Parathyroid adenoma (tissue), 2 donors: ENCODE measurements at regions not wholly inside any gene's neighbourhood (a gene's known extent, or its start where the extent isn't known, plus 50 kb on each side); places are given as distances from the start of the nearest gene placed in this dataset.

Source experiments
- H2AFZ ChIP-seq: fragments of 300-600 bp; sonication (generic); one replicate; pipeline ENCODE4 v1.7.0; 2017; ENCODE audit warnings: antibody characterized with exemption, mild to moderate bottlenecking
- H3K27ac ChIP-seq: fragments of 300-600 bp; sonication (generic); one replicate; pipeline ENCODE4 v1.7.0; 2017
- H3K27me3 ChIP-seq: fragments of 300-600 bp; sonication (generic); one replicate; pipeline ENCODE4 v1.7.0; 2017; ENCODE audit warnings: low read length; ENCODE audit not compliant: control insufficient read depth, insufficient read depth
- H3K36me3 ChIP-seq: fragments of 300-600 bp; sonication (generic); one replicate; pipeline ENCODE4 v1.7.0; 2017; ENCODE audit warnings: low read length; ENCODE audit not compliant: control insufficient read depth, insufficient read depth
- H3K4me1 ChIP-seq: fragments of 300-600 bp; sonication (generic); one replicate; pipeline ENCODE4 v1.7.0; 2017; ENCODE audit warnings: control low read depth
- H3K4me2 ChIP-seq: fragments of 300-600 bp; sonication (generic); one replicate; pipeline ENCODE4 v1.7.0; 2017; ENCODE audit warnings: low read length
- H3K4me3 ChIP-seq: fragments of 300-600 bp; sonication (generic); one replicate; pipeline ENCODE4 v1.7.0; 2017; ENCODE audit warnings: low read depth, low read length
- H3K79me2 ChIP-seq: fragments of 300-600 bp; sonication (generic); one replicate; pipeline ENCODE4 v1.7.0; 2017; ENCODE audit warnings: control low read depth
- H3K9ac ChIP-seq: fragments of 300-600 bp; sonication (generic); one replicate; pipeline ENCODE4 v1.7.0; 2017; ENCODE audit warnings: mild to moderate bottlenecking
- H3K9me3 ChIP-seq: fragments of 300-600 bp; sonication (generic); one replicate; pipeline ENCODE4 v1.7.0; 2017; ENCODE audit warnings: low read length; ENCODE audit not compliant: control insufficient read depth
- CTCF ChIP-seq: fragments of 300-600 bp; sonication (generic); IDR thresholded peaks from one replicate; pipeline ENCODE4 v1.7.0; 2017; ENCODE audit warnings: antibody characterized with exemption, mild to moderate bottlenecking
- donor health status: primary hyperparathyroidism.

GRCh38 chr6:43954311-43955131 lies 172.7 kb downstream of the MRPL14 start:
- no peaks in the 10 kb centered on the region for H3K27me3 ChIP-seq
- H3K36me3 ChIP-seq, result no peaks in the 10 kb centered on the region
- H3K4me1 ChIP-seq, result no peaks in the 10 kb centered on the region
- H3K79me2 ChIP-seq, result no peaks in the 10 kb centered on the region
- H3K27ac ChIP-seq, result no peak overlapping the region
- H3K4me3 ChIP-seq, result no peak overlapping the region
- TF ChIP-seq CTCF, result no peak
- H3K9me3 ChIP-seq, result no peaks in the 10 kb centered on the region
- H3K9ac ChIP-seq, result no peak overlapping the region
- H3K4me2 ChIP-seq, result no peak overlapping the region
- H2AFZ ChIP-seq, result no peak overlapping the region

- H2AFZ ChIP-seq, result no peak overlapping the region
- no peaks in the 10 kb centered on the region for H3K79me2 ChIP-seq
- no peak overlapping the region for H3K27ac ChIP-seq
- no peaks in the 10 kb centered on the region for H3K4me1 ChIP-seq
- no peak for TF ChIP-seq CTCF
- no peak overlapping the region for H3K4me2 ChIP-seq
- no peak overlapping the region for H3K4me3 ChIP-seq
- no peaks in the 10 kb centered on the region for H3K27me3 ChIP-seq
- no peak overlapping the region for H3K9ac ChIP-seq
- no peaks in the 10 kb centered on the region for H3K36me3 ChIP-seq
- H3K9me3 ChIP-seq, result no peaks in the 10 kb centered on the region
Measured at GRCh38 chr6:43953794-43954310, 173.4 kb downstream of the MRPL14 start.

GRCh38 chr6:43953256-43953655 lies 174.0 kb downstream of the MRPL14 start:
- H3K27ac ChIP-seq, result no peak overlapping the region
- H3K4me1 ChIP-seq, result no peaks in the 10 kb centered on the region
- TF ChIP-seq CTCF, result no peak

GRCh38 chr6:43952746-43953145 lies 174.5 kb downstream of the MRPL14 start:
- Histone ChIP-seq H3K4me1 (no peaks in the 10 kb centered on the region), H3K27ac (no peak overlapping the region), H2AFZ (no peak overlapping the region), H3K4me3 (no peak overlapping the region), H3K27me3 (no peaks in the 10 kb centered on the region), H3K9ac (no peak overlapping the region), H3K9me3 (no peaks in the 10 kb centered on the region), H3K4me2 (no peak overlapping the region), H3K36me3 (no peaks in the 10 kb centered on the region), H3K79me2 (no peaks in the 10 kb centered on the region)
- TF ChIP-seq CTCF, result no peak

More at GRCh38 chr6:43953256-43953655, 174.0 kb downstream of the MRPL14 start:
- no peaks in the 10 kb centered on the region for H3K9me3 ChIP-seq
- H3K36me3 ChIP-seq, result no peaks in the 10 kb centered on the region
- H3K4me3 ChIP-seq, result no peak overlapping the region
- H3K27me3 ChIP-seq, result no peaks in the 10 kb centered on the region
- no peak overlapping the region for H3K4me2 ChIP-seq
- no peaks in the 10 kb centered on the region for H3K79me2 ChIP-seq
- H2AFZ ChIP-seq, result no peak overlapping the region
- no peak overlapping the region for H3K9ac ChIP-seq
